ENCODE measurements at regions not wholly inside any gene's neighbourhood (a gene's known extent, or its start where the extent isn't known, plus 50 kb on each side); places are given as distances from the start of the nearest gene placed in this dataset.

DNA sequence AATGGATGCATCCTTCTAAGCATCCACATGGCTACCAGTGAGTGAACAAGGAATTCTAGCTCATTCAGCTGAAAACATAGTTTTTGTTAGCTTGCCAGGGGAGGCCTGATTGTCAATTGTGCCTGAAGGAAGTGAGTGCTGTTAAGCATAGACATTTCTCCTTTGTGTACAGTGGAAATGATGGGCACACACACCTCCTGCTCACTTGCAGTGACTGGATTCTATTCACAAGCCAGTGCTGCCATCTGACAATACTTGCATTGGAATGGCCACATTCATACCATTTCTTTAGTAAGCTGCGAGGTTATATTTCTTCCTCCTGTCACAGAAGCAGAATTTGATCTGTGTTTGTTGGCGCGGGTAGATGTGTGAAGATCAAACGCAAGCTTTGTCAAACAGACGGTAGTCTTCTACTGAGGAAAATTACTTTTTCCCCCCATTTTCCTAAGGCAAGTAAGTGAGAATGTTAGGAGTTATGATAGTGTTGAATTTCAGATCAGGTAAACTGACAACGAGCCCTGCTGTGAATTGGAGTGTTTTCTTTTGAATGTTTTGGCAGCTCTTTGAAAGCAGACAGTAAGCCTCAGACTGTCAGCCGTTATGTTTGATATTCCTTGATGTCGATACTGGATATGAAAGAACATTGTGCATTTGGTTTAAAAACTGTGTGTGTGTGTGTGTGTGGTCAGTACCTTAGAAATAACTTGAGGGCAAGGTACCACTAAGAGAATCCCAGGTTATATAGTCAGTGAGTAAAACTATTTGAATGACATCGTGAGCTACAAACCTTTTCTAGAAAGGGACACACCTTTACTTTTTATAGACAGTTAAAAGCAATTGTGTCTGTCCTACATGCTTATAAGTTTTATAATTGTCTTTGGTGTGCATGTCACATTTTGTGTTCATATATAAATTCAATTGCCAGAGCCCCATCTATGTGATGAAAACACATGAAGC is 84.2 kb upstream of the BMP2 start:
- TF ChIP-seq SPI1 (IDR thresholded peaks at IDR 0.05; ENCODE audit: low read depth, low read length) (no peak), POLR2AphosphoS5 (IDR thresholded peaks at IDR 0.05; ENCODE audit: low read depth, low read length) (no peak), POLR2A (IDR thresholded peaks at IDR 0.05; ENCODE audit: low read depth, low read length) (no peak)

Data from GM12891 (cell line).